ENCODE measurements at regions not wholly inside any gene's neighbourhood (a gene's known extent, or its start where the extent isn't known, plus 50 kb on each side); places are given as distances from the start of the nearest gene placed in this dataset.

DNA sequence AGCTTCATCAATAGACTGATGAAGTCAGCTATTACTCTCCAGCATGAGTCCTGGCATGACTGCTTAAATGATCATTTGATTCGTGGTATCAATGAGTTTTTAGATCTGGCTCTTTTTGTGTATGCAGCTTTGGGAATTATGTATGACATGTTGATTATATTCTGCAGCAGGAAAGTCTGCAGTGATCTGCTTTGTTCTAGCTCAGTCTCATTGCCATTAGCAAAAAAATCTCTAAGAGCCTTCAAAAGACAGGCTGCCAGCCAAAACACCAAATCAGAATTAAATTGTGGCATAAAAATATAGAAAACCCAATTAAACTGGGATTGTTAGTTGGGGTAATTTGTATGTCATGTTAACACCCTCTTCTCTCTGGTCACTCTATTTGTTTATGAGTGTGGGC, 1021.0 kb upstream of the SEMA6D start:
- TF ChIP-seq, protein P1, sequence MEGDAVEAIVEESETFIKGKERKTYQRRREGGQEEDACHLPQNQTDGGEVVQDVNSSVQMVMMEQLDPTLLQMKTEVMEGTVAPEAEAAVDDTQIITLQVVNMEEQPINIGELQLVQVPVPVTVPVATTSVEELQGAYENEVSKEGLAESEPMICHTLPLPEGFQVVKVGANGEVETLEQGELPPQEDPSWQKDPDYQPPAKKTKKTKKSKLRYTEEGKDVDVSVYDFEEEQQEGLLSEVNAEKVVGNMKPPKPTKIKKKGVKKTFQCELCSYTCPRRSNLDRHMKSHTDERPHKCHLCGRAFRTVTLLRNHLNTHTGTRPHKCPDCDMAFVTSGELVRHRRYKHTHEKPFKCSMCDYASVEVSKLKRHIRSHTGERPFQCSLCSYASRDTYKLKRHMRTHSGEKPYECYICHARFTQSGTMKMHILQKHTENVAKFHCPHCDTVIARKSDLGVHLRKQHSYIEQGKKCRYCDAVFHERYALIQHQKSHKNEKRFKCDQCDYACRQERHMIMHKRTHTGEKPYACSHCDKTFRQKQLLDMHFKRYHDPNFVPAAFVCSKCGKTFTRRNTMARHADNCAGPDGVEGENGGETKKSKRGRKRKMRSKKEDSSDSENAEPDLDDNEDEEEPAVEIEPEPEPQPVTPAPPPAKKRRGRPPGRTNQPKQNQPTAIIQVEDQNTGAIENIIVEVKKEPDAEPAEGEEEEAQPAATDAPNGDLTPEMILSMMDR (IDR thresholded peaks at IDR 0.05; ENCODE audit: low read length): no peak
- no peak for TF ChIP-seq EZH2 (optimal IDR thresholded peaks at IDR 0.05; ENCODE audit: low read depth, low read length)
- TF ChIP-seq EZH2phosphoT487 (IDR thresholded peaks at IDR 0.05; ENCODE audit: low read length): no peak

All from MM.1S (cell line).